Erythroblast (primary cell): ENCODE measurements at regions not wholly inside any gene's neighbourhood (a gene's known extent, or its start where the extent isn't known, plus 50 kb on each side); places are given as distances from the start of the nearest gene placed in this dataset.

Experiments
- DNase-seq, 2 experiments: peaks; one replicate each; lab custom pipeline; 2025; lab: John Stamatoyannopoulos, UW
- GATA1 ChIP-seq: IDR thresholded peaks from 2 replicates; pipeline ENCODE4 v1.6.1; 2011; ENCODE audit warnings: low read depth, mild to moderate bottlenecking, control low read depth, low read length, moderate library complexity
- POLR2A ChIP-seq: IDR thresholded peaks from 2 replicates; pipeline ENCODE4 v1.6.1; 2011; ENCODE audit warnings: mild to moderate bottlenecking, low read length

GRCh38 chr2:147628971-147629421 lies 215.8 kb upstream of the ACVR2A start:
- no peak for DNase-seq
- TF ChIP-seq GATA1: no peak
- TF ChIP-seq POLR2A: no peak

- no peak for DNase-seq
- TF ChIP-seq POLR2A (no peak), GATA1 (no peak)
Measured at GRCh38 chr2:147623328-147623727, 221.5 kb upstream of the ACVR2A start.

GRCh38 chr2:147621656-147622197 lies 223.1 kb upstream of the ACVR2A start:
- DNase-seq: no peak
- no peak for TF ChIP-seq GATA1
- TF ChIP-seq POLR2A: no peak

- no peak for DNase-seq
- no peak for TF ChIP-seq POLR2A
- no peak for TF ChIP-seq GATA1
Measured at GRCh38 chr2:147619808-147620207, 225.0 kb upstream of the ACVR2A start.

- no peak for DNase-seq
- TF ChIP-seq GATA1 (no peak), POLR2A (no peak)
Measured at GRCh38 chr2:147615726-147616125, 229.1 kb upstream of the ACVR2A start.

GRCh38 chr2:147614979-147615470 lies 229.8 kb upstream of the ACVR2A start:
- no peak for DNase-seq
- TF ChIP-seq POLR2A: no peak
- TF ChIP-seq GATA1: no peak

- DNase-seq: no peak
- TF ChIP-seq POLR2A (no peak), GATA1 (no peak)
Measured at GRCh38 chr2:147614471-147614870, 230.4 kb upstream of the ACVR2A start.

GRCh38 chr2:147610496-147611040 lies 234.3 kb upstream of the ACVR2A start:
- TF ChIP-seq POLR2A (no peak), GATA1 (no peak)
- no peak for DNase-seq

- TF ChIP-seq GATA1 (no peak), POLR2A (no peak)
- DNase-seq: no peak
Measured at GRCh38 chr2:147609301-147609700, 235.5 kb upstream of the ACVR2A start.

GRCh38 chr2:147607379-147607778 lies 237.4 kb upstream of the ACVR2A start:
- no peak for DNase-seq
- no peak for TF ChIP-seq POLR2A
- no peak for TF ChIP-seq GATA1

GRCh38 chr2:147603876-147604275 lies 241.0 kb upstream of the ACVR2A start:
- TF ChIP-seq GATA1 (no peak), POLR2A (no peak)
- DNase-seq: no peak

GRCh38 chr2:147603447-147603846 lies 241.4 kb upstream of the ACVR2A start:
- DNase-seq: no peak
- no peak for TF ChIP-seq GATA1
- no peak for TF ChIP-seq POLR2A

GRCh38 chr2:147600646-147601045 lies 244.2 kb upstream of the ACVR2A start:
- TF ChIP-seq GATA1: no peak
- no peak for TF ChIP-seq POLR2A
- no peak for DNase-seq

GRCh38 chr2:147600223-147600622 lies 244.6 kb upstream of the ACVR2A start:
- no peak for DNase-seq
- TF ChIP-seq GATA1 (no peak), POLR2A (no peak)

- TF ChIP-seq GATA1: no peak
- TF ChIP-seq POLR2A: no peak
- DNase-seq: no peak
Measured at GRCh38 chr2:147595200-147595599, 249.6 kb upstream of the ACVR2A start.
